ENCODE measurements at regions not wholly inside any gene's neighbourhood (a gene's known extent, or its start where the extent isn't known, plus 50 kb on each side); places are given as distances from the start of the nearest gene placed in this dataset.
A peak's percentile ranks its signal among the peaks of the same experiment; 100 is the strongest.
"Not testable (repeated sequence)": the region's sequence is repeated elsewhere in the genome, so short reads cannot be mapped to it uniquely, and the experiment has no call there.

GRCh38 chr1:165147799-165148198, 208.7 kb downstream of the LMX1A start:
- no peak for DNase-seq

GRCh38 chr1:165144757-165145397, 211.6 kb downstream of the LMX1A start:
- peak; percentile 1 for DNase-seq

- no peak for DNase-seq
These were observed 213.0 kb downstream of the LMX1A start for GRCh38 chr1:165143437-165144065.

DNA sequence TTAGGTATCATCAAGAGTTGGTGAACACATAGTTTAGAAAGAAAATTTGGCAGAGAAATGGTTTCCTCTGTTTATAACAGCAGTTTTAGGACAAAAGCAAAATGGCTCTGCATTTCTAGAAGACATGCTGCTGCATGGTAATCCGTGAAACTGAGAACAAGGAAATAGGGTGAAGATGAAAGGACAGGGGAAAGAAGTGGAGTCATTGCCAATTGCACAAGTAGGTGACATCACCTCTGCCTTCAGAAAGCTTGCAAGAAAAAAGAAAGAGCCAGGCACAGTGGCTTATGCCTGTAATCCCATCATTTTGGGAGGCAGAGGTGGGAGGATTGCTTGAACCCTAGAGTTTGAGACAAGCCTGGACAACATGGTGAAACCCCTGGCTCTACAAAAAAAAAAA, 217.6 kb downstream of the LMX1A start:
- DNase-seq = no peak

DNA sequence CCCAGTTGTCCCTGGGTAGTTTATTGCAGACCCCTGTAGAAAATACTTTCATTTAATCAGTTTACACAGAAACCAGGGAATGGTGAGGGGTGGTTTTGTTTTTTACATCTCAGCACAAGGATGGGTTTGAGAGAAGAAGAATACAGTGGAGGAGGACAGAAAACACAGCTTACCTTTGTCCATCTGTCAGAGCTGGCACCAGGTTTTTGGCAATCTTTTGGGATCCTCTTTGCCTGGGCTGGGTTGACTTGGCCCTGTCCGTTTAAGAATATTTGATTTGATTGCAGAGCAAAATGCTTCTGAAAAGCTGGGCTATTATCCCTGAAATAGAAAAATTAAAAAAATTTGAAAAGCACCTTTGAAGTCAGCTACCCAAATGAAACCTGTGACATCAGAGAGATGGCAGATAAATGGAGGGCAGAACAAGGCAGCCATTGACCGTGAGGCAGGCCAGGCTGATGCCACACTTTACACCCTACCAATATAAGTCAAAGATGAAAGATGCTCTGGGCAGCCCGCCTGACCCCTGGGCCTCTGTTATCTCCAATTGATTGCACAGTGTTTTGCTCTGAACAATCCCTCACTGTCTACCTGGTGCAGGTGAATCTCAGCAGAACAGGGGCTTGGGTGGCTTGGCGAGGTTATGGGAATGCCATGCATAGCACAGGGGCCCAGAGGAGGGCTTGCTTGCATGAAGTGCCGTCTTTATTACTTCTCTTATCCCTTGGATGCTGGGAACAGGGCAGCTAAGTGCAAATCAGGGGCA, 218.8 kb downstream of the LMX1A start:
- peak; percentile 1 for DNase-seq

GRCh38 chr1:165134431-165134830, 222.1 kb downstream of the LMX1A start:
- DNase-seq = no peak

GRCh38 chr1:165129568-165130164, 226.8 kb downstream of the LMX1A start:
- DNase-seq = peak; percentile 10

GRCh38 chr1:165124772-165125171, 231.7 kb downstream of the LMX1A start:
- no peak for DNase-seq

- DNase-seq = no peak
These were observed 237.4 kb downstream of the LMX1A start for GRCh38 chr1:165119086-165119485.

GRCh38 chr1:165117482-165117881, 239.0 kb downstream of the LMX1A start:
- no peak for DNase-seq

GRCh38 chr1:165116732-165117131, 239.8 kb downstream of the LMX1A start:
- DNase-seq = no peak

GRCh38 chr1:165116171-165116570, 240.3 kb downstream of the LMX1A start:
- no peak for DNase-seq

DNA sequence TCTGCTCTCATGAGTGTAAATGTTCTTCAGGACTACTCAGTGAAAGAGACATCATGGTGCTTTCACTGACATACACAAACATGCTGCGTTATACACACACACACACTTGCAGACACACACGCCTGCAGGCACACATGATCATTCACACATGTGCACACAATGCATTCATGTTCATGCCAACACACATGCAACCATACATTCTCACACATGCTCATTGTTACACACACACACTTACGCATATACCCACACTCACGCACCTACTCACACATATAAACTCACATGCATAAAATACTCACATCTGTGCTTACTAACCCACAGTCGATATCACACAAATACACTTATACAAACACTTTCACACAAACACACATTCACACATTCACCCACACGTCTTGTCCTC, 241.6 kb downstream of the LMX1A start:
- no peak for DNase-seq

GRCh38 chr1:165114022-165114888, 242.3 kb downstream of the LMX1A start:
- DNase-seq = no peak

GRCh38 chr1:165112260-165112659, 244.3 kb downstream of the LMX1A start:
- DNase-seq = no peak

- no peak for DNase-seq
These were observed 247.5 kb downstream of the LMX1A start for GRCh38 chr1:165109013-165109412.

DNA sequence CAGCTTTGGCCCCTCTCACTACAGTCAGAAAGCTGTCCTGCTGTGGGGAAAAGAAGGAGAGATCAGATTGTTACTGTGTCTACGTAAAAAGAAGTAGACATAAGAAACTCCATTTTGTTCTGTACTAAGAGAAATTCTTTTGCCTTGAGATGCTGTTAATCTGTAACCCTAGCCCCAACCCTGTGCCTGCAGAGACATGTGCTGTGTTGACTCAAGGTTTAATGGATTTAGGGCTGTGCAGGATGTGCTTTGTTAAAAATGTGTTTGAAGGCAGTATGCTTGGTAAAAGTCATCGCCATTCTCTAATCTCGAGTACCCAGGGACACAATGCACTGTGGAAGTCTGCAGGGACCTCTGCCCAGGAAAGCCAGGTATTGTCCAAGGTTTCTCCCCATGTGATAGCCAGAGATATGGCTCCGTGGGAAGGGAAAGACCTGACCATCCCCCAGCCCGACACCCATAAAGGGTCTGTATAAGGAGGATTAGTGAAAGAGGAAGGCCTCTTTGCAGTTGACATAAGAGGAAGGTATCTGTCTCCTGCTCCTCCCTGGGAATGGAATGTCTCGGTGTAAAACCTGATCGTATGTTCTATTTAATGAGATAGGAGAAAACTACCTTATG, 263.9 kb downstream of the LMX1A start:
- not testable (repeated sequence) for DNase-seq

- DNase-seq = no peak
These were observed 276.1 kb downstream of the LMX1A start for GRCh38 chr1:165080253-165080896.

DNA sequence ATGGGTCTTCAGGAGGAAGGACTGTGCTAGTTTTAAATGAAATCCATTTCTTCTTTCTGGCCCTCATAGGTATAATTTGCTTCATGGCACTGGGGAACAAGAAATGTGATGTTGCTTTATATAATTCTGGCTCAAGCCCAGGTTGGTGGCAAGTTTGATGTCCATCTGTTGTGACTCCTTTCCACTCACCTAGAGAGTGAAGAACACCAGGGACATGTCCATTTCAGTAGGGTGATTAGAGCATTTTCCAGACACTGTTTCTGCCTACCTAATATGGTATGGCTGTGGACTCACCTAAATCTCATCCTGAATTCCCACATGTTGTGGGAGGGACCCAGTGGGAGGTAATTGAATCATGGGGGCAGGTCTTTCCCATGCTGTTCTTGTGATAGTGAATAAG, 278.1 kb downstream of the LMX1A start:
- no peak for DNase-seq

- DNase-seq = no peak
These were observed 280.7 kb downstream of the LMX1A start for GRCh38 chr1:165075725-165076370.

Data from activated CD4-positive, alpha-beta T cell treated with anti-CD3 and anti-CD28 coated beads, Interleukin-2, amount 50 U/mL, for 1 hour (primary cell).